H1 (cell line): ENCODE measurements at regions not wholly inside any gene's neighbourhood (a gene's known extent, or its start where the extent isn't known, plus 50 kb on each side); places are given as distances from the start of the nearest gene placed in this dataset.

Experiments
- CTCF ChIA-PET: fragments of 300-600 bp; sonication (Branson Sonifier 250); formaldehyde crosslinking; loops from one replicate; lab custom pipeline; 2021; ENCODE audit not compliant: partially characterized antibody; lab: Charles Lee
- POLR2A ChIA-PET: fragments of 300-600 bp; sonication (Branson Sonifier 250); formaldehyde crosslinking; loops from one replicate; lab custom pipeline; 2021; ENCODE audit warnings: inconsistent platforms; ENCODE audit not compliant: partially characterized antibody; lab: Charles Lee
- DNase-seq, 2 experiments: peaks; one replicate each; pipeline versions ENCODE4 v3.0.0 to v3.0.0-alpha.2; 2010 to 2022; ENCODE audit warnings: low spot score in 2 of 2, low read depth in 1 of 2, mixed read lengths in 1 of 2
- FAIRE-seq: peaks from 2 replicates; lab custom pipeline; 2011; peaks lifted over from hg19 to GRCh38; lab: Jason Lieb, UNC
- H2AFZ ChIP-seq: 2 replicates; pipeline ENCODE4 v1.8.1; 2012; ENCODE audit warnings: low read length, inconsistent platforms
- H2AK5ac ChIP-seq: 2 replicates; pipeline ENCODE4 v1.6.1; 2013; ENCODE audit warnings: low read depth, low read length
- H2BK120ac ChIP-seq: replicated peaks from 2 replicates; pipeline ENCODE3; 2013; ENCODE audit warnings: low read depth, low read length, inconsistent platforms
- H2BK12ac ChIP-seq: 2 replicates; pipeline ENCODE4 v1.6.1; 2013; ENCODE audit warnings: low read depth, low read length
- H2BK15ac ChIP-seq: 2 replicates; pipeline ENCODE4 v1.6.1; 2013; ENCODE audit warnings: low read length
- H2BK20ac ChIP-seq: 2 replicates; pipeline ENCODE4 v1.6.1; 2013; ENCODE audit warnings: low read length
- H2BK5ac ChIP-seq: 2 replicates; pipeline ENCODE4 v1.6.1; 2013; ENCODE audit warnings: low read depth, low read length
- H3K14ac ChIP-seq: 2 replicates; pipeline ENCODE4 v1.6.1; 2013; ENCODE audit warnings: inconsistent platforms; ENCODE audit not compliant: insufficient read length
- H3K18ac ChIP-seq: 2 replicates; pipeline ENCODE4 v1.6.1; 2013; ENCODE audit warnings: low read length; ENCODE audit errors: extremely low read depth
- H3K23ac ChIP-seq: 2 replicates; pipeline ENCODE4 v1.6.1; 2013; ENCODE audit warnings: inconsistent platforms; ENCODE audit not compliant: insufficient read length
- H3K23me2 ChIP-seq: 2 replicates; pipeline ENCODE4 v1.6.1; 2013; ENCODE audit warnings: low read depth, low read length
- H3K27ac ChIP-seq: 2 replicates; pipeline ENCODE4 v1.6.1; 2011; ENCODE audit warnings: low read depth, low read length, inconsistent platforms
- H3K27me3 ChIP-seq, 4 experiments: replicated peaks in 1 of 4; 1 replicate in 1 of 4; 2 replicates in 3 of 4; pipeline versions ENCODE4 v1.6.1 to v1.8.1; 2011 to 2013; ENCODE audit warnings: low read length in 3 of 4, mild to moderate bottlenecking in 3 of 4, inconsistent platforms in 2 of 4, mixed read lengths in 2 of 4, moderate library complexity in 1 of 4; ENCODE audit not compliant: control insufficient read depth in 3 of 4, insufficient read depth in 3 of 4; ENCODE audit errors: extremely low read depth in 1 of 4
- H3K36me3 ChIP-seq, 4 experiments: 2 replicates each; pipeline versions ENCODE4 v1.6.1 to v1.8.1; 2011 to 2013; ENCODE audit warnings: mild to moderate bottlenecking in 4 of 4, low read length in 3 of 4, moderate library complexity in 2 of 4, control low read depth in 1 of 4, inconsistent platforms in 1 of 4; ENCODE audit not compliant: insufficient read depth in 4 of 4, control insufficient read depth in 2 of 4
- H3K4ac ChIP-seq: replicated peaks from 2 replicates; pipeline ENCODE3; 2013; ENCODE audit warnings: low read length, low read depth, mixed read lengths, inconsistent platforms; ENCODE audit not compliant: insufficient read length
- H3K4me1 ChIP-seq, 4 experiments: replicated peaks in 1 of 4; 1 replicate in 1 of 4; 2 replicates in 3 of 4; pipeline versions ENCODE4 v1.6.1 to v1.8.1; 2011 to 2013; ENCODE audit warnings: low read length in 3 of 4, inconsistent platforms in 2 of 4, mixed read lengths in 1 of 4; ENCODE audit not compliant: insufficient read depth in 4 of 4, control insufficient read depth in 3 of 4
- H3K4me2 ChIP-seq, 2 experiments: 2 replicates each; pipeline versions ENCODE4 v1.6.1 to v1.8.1; 2011 to 2013; ENCODE audit warnings: low read depth in 2 of 2, low read length in 2 of 2, control low read depth in 1 of 2, inconsistent platforms in 1 of 2, mild to moderate bottlenecking in 1 of 2; ENCODE audit not compliant: insufficient read depth in 1 of 2
- H3K4me3 ChIP-seq, 4 experiments: fragments of 200-600, 300-600 bp in 1 of 4; sonication (generic), shearing (Covaris generic), sonication (Bioruptor Twin) in 1 of 4; 2 replicates each; pipeline versions ENCODE4 v1.5.1 to v1.8.1; 2011 to 2016; ENCODE audit warnings: low read length in 4 of 4, low read depth in 3 of 4, control low read depth in 2 of 4, inconsistent platforms in 2 of 4, mild to moderate bottlenecking in 2 of 4, mixed read lengths in 1 of 4, moderate library complexity in 1 of 4; ENCODE audit not compliant: insufficient read depth in 2 of 4; ENCODE audit errors: extremely low read depth in 1 of 4
- H3K56ac ChIP-seq: replicated peaks from 2 replicates; pipeline ENCODE3; 2013; ENCODE audit warnings: low read depth, mild to moderate bottlenecking, mixed read lengths, low read length, inconsistent platforms; ENCODE audit not compliant: insufficient read length
- H3K79me1 ChIP-seq: 2 replicates; pipeline ENCODE4 v1.6.1; 2013; ENCODE audit warnings: low read depth, low read length, control low read depth
- H3K79me2 ChIP-seq, 2 experiments: 2 replicates each; pipeline versions ENCODE4 v1.6.1 to v1.8.1; 2012 to 2013; ENCODE audit warnings: low read length in 2 of 2, mild to moderate bottlenecking in 2 of 2, inconsistent platforms in 1 of 2; ENCODE audit not compliant: insufficient read depth in 2 of 2, control insufficient read depth in 1 of 2
- H3K9ac ChIP-seq, 4 experiments: replicated peaks in 1 of 4; 1 replicate in 1 of 4; 2 replicates in 3 of 4; pipeline versions ENCODE4 v1.6.1 to v1.8.1; 2011 to 2013; ENCODE audit warnings: low read depth in 3 of 4, low read length in 3 of 4, control low read depth in 2 of 4, mild to moderate bottlenecking in 2 of 4, moderate library complexity in 2 of 4, inconsistent platforms in 1 of 4; ENCODE audit errors: extremely low read depth in 1 of 4
- H3K9me3 ChIP-seq, 2 experiments: 2 replicates each; pipeline versions ENCODE4 v1.6.1 to v1.8.1; 2012 to 2013; ENCODE audit warnings: mild to moderate bottlenecking in 2 of 2, moderate library complexity in 2 of 2, control low read depth in 1 of 2, inconsistent platforms in 1 of 2, low read depth in 1 of 2, low read length in 1 of 2, mixed read lengths in 1 of 2; ENCODE audit not compliant: insufficient read depth in 2 of 2
- H4K20me1 ChIP-seq, 2 experiments: replicated peaks in 1 of 2; 2 replicates each; pipeline versions ENCODE3 to v1.8.1; 2011 to 2013; ENCODE audit warnings: inconsistent platforms in 2 of 2, low read length in 2 of 2, mild to moderate bottlenecking in 1 of 2; ENCODE audit not compliant: insufficient read depth in 2 of 2, control insufficient read depth in 1 of 2
- H4K5ac ChIP-seq: 2 replicates; pipeline ENCODE4 v1.6.1; 2013; ENCODE audit warnings: low read length, low read depth, mixed read lengths, inconsistent platforms; ENCODE audit not compliant: insufficient read length
- H4K8ac ChIP-seq: 2 replicates; pipeline ENCODE4 v1.8.0; 2013; ENCODE audit warnings: mild to moderate bottlenecking, moderate library complexity, low read length, inconsistent platforms; ENCODE audit not compliant: insufficient read depth; ENCODE audit errors: extremely low read depth
- H4K91ac ChIP-seq: replicated peaks from 2 replicates; pipeline ENCODE3; 2013; ENCODE audit warnings: low read length, mixed read lengths, inconsistent platforms; ENCODE audit not compliant: insufficient read length
- CHD2 ChIP-seq: IDR thresholded peaks from 2 replicates; pipeline ENCODE4 v1.6.1; 2012; ENCODE audit warnings: low read length, improper control_type of control experiment
- GTF2F1 ChIP-seq: IDR thresholded peaks from 2 replicates; pipeline ENCODE4 v1.6.1; 2012; ENCODE audit warnings: low read depth, low read length, improper control_type of control experiment, borderline replicate concordance
- WGBS, 2 experiments: shearing (Covaris generic) in 1 of 2; methylation state at CpG; one replicate each; pipeline versions ENCODE4 v1.1.6 to v1.1.7; 2013 to 2015; ENCODE audit warnings: low lambda C conversion rate in 2 of 2, mixed read lengths in 2 of 2, inconsistent platforms in 1 of 2, low coverage in 1 of 2, missing lambda C conversion rate in 1 of 2; ENCODE audit not compliant: insufficient replicate concordance in 2 of 2, insufficient coverage in 1 of 2, insufficient read length in 1 of 2; ENCODE audit errors: extremely low coverage in 1 of 2, missing lambda C conversion rate in 1 of 2; 5-methylcytosine and 5-hydroxymethylcytosine counted together

- peaks cover 0 to 3% (median under 1%) of the 10 kb centered on the region in 4 experiments; a peak in 6 of 7 replicates for H3K4me1 ChIP-seq
- H2BK12ac ChIP-seq: no peak overlapping the region
- no peak overlapping the region for H2BK20ac ChIP-seq
- no peak overlapping the region for H3K23ac ChIP-seq
- no peak overlapping the region for H2BK120ac ChIP-seq
- TF ChIP-seq GTF2F1 (no peak), CHD2 (no peak)
- no peak overlapping the region for H4K8ac ChIP-seq
- H2AFZ ChIP-seq: no peak overlapping the region
- no peak for FAIRE-seq
- ChIA-PET POLR2A (no interaction called here), CTCF (interaction anchor here (1.1 to 1.6 kb wide), 7 partner anchors 55 to 323 kb away, joined by 3 to 5 read pairs (median 3); no protein-coding TSS in a partner anchor)
- H3K27ac ChIP-seq: no peak overlapping the region
- no peaks in the 10 kb centered on the region for H3K79me2 ChIP-seq
- H4K20me1 ChIP-seq: no peaks in the 10 kb centered on the region
- H3K27me3 ChIP-seq: no peaks in the 10 kb centered on the region; a peak in 1 of 7 replicates
- H4K91ac ChIP-seq: no peak overlapping the region
- H3K79me1 ChIP-seq: no peaks in the 10 kb centered on the region
- no peak overlapping the region for H3K4me2 ChIP-seq
- H3K4me3 ChIP-seq: no peak overlapping the region
- H3K4ac ChIP-seq: no peak overlapping the region
- WGBS, 2 experiments: 93% methylated on average over 5 of the region's 5 CpGs; no CpG with 5 or more reads in 1 of the 2 experiments
- no peak overlapping the region for H3K14ac ChIP-seq
- H3K36me3 ChIP-seq: no peaks in the 10 kb centered on the region
- no peak overlapping the region for H3K9ac ChIP-seq
- H3K9me3 ChIP-seq: no peaks in the 10 kb centered on the region
- H2BK15ac ChIP-seq: no peak overlapping the region
- no peak overlapping the region for H3K18ac ChIP-seq
- DNase-seq: no peak
- H3K23me2 ChIP-seq: no peaks in the 10 kb centered on the region
- no peak overlapping the region for H2BK5ac ChIP-seq
- no peak overlapping the region for H2AK5ac ChIP-seq
- H4K5ac ChIP-seq: no peak overlapping the region
- H3K56ac ChIP-seq: no peak overlapping the region
These were observed 121.3 kb upstream of the CADM1 start for GRCh38 chr11:115625502-115625901.
